ENCODE measurements at regions not wholly inside any gene's neighbourhood (a gene's known extent, or its start where the extent isn't known, plus 50 kb on each side); places are given as distances from the start of the nearest gene placed in this dataset.

GRCh38 chrX:125424536-125424935, 104.9 kb downstream of the TEX13C start:
- no peak for TF ChIP-seq CTCF (IDR thresholded peaks at IDR 0.05; ENCODE audit: extremely low read depth in 1 of 2, insufficient read depth in 1 of 2, low read depth in 1 of 2, low read length in 2 of 2)
- no peak for TF ChIP-seq FOS (IDR thresholded peaks at IDR 0.05; ENCODE audit: borderline replicate concordance, insufficient read depth, low read length)
- TF ChIP-seq POLR2A (IDR thresholded peaks at IDR 0.05; ENCODE audit: low read depth, low read length), result no peak
- TF ChIP-seq EZH2 (IDR thresholded peaks at IDR 0.05; ENCODE audit: borderline replicate concordance, low read depth, low read length, severe bottlenecking), result no peak
